GM21390 (cell line): ENCODE measurements at regions not wholly inside any gene's neighbourhood (a gene's known extent, or its start where the extent isn't known, plus 50 kb on each side); places are given as distances from the start of the nearest gene placed in this dataset.

Source experiments
- ATAC-seq: cut with Tn5 transposase; IDR thresholded peaks from one replicate; pipeline ENCODE4 v1.9.1; 2021; ENCODE audit not compliant: unreplicated experiment

- ATAC-seq = no peak
These were observed 380.7 kb downstream of the BCL11A start for GRCh38 chr2:60172801-60173200.

- no peak for ATAC-seq
These were observed 383.2 kb downstream of the BCL11A start for GRCh38 chr2:60170272-60170671.

GRCh38 chr2:60168247-60168646 lies 385.2 kb downstream of the BCL11A start:
- ATAC-seq = no peak

GRCh38 chr2:60167089-60167488 lies 386.4 kb downstream of the BCL11A start:
- no peak for ATAC-seq

- no peak for ATAC-seq
These were observed 389.8 kb downstream of the BCL11A start for GRCh38 chr2:60163691-60164090.

GRCh38 chr2:60159519-60159918 lies 393.9 kb downstream of the BCL11A start:
- no peak for ATAC-seq

GRCh38 chr2:60158262-60158661 lies 395.2 kb downstream of the BCL11A start:
- peak; percentile 65 for ATAC-seq

- no peak for ATAC-seq
These were observed 396.2 kb downstream of the BCL11A start for GRCh38 chr2:60157283-60157682.

GRCh38 chr2:60154142-60154541 lies 399.3 kb downstream of the BCL11A start:
- no peak for ATAC-seq

- ATAC-seq = no peak
These were observed 401.1 kb downstream of the BCL11A start for GRCh38 chr2:60152226-60152833.

GRCh38 chr2:60149176-60149575 lies 404.3 kb downstream of the BCL11A start:
- no peak for ATAC-seq

GRCh38 chr2:60148716-60149115 lies 404.7 kb downstream of the BCL11A start:
- no peak for ATAC-seq

- no peak for ATAC-seq
These were observed 413.3 kb downstream of the BCL11A start for GRCh38 chr2:60140185-60140584.

- ATAC-seq = no peak
These were observed 416.5 kb downstream of the BCL11A start for GRCh38 chr2:60136913-60137312.

- no peak for ATAC-seq
These were observed 426.3 kb downstream of the BCL11A start for GRCh38 chr2:60127191-60127590.

- ATAC-seq = no peak
These were observed 427.6 kb downstream of the BCL11A start for GRCh38 chr2:60125611-60126426.

GRCh38 chr2:60119778-60120177 lies 433.7 kb downstream of the BCL11A start:
- ATAC-seq = no peak

- no peak for ATAC-seq
These were observed 434.5 kb downstream of the BCL11A start for GRCh38 chr2:60118917-60119316.

- ATAC-seq = no peak
These were observed 435.4 kb downstream of the BCL11A start for GRCh38 chr2:60118061-60118460.

- no peak for ATAC-seq
These were observed 437.1 kb downstream of the BCL11A start for GRCh38 chr2:60116161-60116875.

- ATAC-seq = no peak
These were observed 443.7 kb downstream of the BCL11A start for GRCh38 chr2:60109744-60110143.
